ENCODE measurements at regions not wholly inside any gene's neighbourhood (a gene's known extent, or its start where the extent isn't known, plus 50 kb on each side); places are given as distances from the start of the nearest gene placed in this dataset.
"Not testable (repeated sequence)": the region's sequence is repeated elsewhere in the genome, so short reads cannot be mapped to it uniquely, and the experiment has no call there.

DNA sequence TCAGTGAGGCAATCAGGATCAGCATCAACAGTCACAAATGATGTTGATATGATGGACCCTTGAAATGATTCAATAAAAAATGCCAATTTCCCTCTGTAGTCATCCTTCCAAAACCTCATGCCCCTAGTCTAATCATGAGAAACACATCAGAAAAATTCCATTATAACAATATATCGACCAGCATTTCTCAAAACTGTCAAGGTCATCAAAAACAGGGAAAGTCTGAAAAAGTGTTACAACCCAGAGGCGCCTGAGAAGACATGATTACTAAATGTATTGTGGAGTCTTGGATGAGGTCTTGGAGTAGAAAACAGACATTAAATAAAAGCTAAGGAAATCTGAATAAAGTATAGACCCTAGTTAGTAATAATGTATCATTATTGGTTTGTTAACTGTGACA lies 133.8 kb downstream of the SLC35B3 start:
- H3K79me2 ChIP-seq (ENCODE audit: control insufficient read depth, low read length) = no peaks in the 10 kb centered on the region
- H3K27ac ChIP-seq (ENCODE audit: low read depth, low read length) = no peak overlapping the region
- no peak overlapping the region for H3K4me3 ChIP-seq (ENCODE audit: low read length)
- no peak overlapping the region for H3K4me2 ChIP-seq (ENCODE audit: low read length)
- H3K9me3 ChIP-seq (ENCODE audit: control insufficient read depth, insufficient read depth, low read length) = no peaks in the 10 kb centered on the region
- no peaks in the 10 kb centered on the region for H3F3A ChIP-seq (ENCODE audit: control insufficient read depth, insufficient read depth)
- no peaks in the 10 kb centered on the region for H4K20me1 ChIP-seq (ENCODE audit: control insufficient read depth, insufficient read depth, low read depth, low read length)
- no peaks in the 10 kb centered on the region for H3K4me1 ChIP-seq (ENCODE audit: control insufficient read depth, low read length)
- H3K27me3 ChIP-seq (ENCODE audit: control insufficient read depth, low read length) = no peaks in the 10 kb centered on the region
- H3K36me3 ChIP-seq (ENCODE audit: control insufficient read depth, low read length) = no peaks in the 10 kb centered on the region
- no peaks in the 10 kb centered on the region for H3K9me2 ChIP-seq (replicated peaks; ENCODE audit: control insufficient read depth, low read length)
- TF ChIP-seq, protein P1, sequence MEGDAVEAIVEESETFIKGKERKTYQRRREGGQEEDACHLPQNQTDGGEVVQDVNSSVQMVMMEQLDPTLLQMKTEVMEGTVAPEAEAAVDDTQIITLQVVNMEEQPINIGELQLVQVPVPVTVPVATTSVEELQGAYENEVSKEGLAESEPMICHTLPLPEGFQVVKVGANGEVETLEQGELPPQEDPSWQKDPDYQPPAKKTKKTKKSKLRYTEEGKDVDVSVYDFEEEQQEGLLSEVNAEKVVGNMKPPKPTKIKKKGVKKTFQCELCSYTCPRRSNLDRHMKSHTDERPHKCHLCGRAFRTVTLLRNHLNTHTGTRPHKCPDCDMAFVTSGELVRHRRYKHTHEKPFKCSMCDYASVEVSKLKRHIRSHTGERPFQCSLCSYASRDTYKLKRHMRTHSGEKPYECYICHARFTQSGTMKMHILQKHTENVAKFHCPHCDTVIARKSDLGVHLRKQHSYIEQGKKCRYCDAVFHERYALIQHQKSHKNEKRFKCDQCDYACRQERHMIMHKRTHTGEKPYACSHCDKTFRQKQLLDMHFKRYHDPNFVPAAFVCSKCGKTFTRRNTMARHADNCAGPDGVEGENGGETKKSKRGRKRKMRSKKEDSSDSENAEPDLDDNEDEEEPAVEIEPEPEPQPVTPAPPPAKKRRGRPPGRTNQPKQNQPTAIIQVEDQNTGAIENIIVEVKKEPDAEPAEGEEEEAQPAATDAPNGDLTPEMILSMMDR (IDR thresholded peaks at IDR 0.05; ENCODE audit: low read depth, low read length, poor library complexity, severe bottlenecking) = no peak
- TF ChIP-seq EZH2phosphoT487 (IDR thresholded peaks at IDR 0.05; ENCODE audit: borderline replicate concordance, low read length) = no peak

DNA sequence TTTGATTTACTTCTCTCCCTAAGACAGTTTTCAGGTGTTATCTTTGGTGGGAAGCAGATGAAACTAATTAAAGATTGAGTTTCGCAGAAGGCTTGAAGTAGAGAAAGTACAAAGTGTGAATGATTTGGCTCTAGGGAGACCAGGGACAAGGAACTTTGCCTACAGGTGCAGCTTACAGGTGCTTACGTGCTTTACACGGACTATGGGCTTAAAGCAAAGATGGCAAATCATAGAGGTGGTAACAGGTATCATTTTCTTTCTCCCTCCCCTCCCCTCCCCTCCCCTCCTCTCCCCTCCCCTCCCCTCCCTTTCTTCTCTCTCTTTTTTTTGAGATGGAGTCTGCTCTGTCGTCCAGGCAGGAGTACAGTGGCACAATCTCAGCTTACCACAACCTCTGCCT lies 136.3 kb downstream of the SLC35B3 start:
- Histone ChIP-seq H3K9me3 (ENCODE audit: control insufficient read depth, insufficient read depth, low read length) (no peaks in the 10 kb centered on the region), H4K20me1 (ENCODE audit: control insufficient read depth, insufficient read depth, low read depth, low read length) (no peaks in the 10 kb centered on the region), H3K27ac (ENCODE audit: low read depth, low read length) (no peak overlapping the region), H3K4me2 (ENCODE audit: low read length) (no peak overlapping the region), H3K4me3 (ENCODE audit: low read length) (no peak overlapping the region), H3K36me3 (ENCODE audit: control insufficient read depth, low read length) (no peaks in the 10 kb centered on the region), H3K9me2 (replicated peaks; ENCODE audit: control insufficient read depth, low read length) (no peaks in the 10 kb centered on the region), H3K27me3 (ENCODE audit: control insufficient read depth, low read length) (no peaks in the 10 kb centered on the region), H3F3A (ENCODE audit: control insufficient read depth, insufficient read depth) (no peaks in the 10 kb centered on the region), H3K79me2 (ENCODE audit: control insufficient read depth, low read length) (no peaks in the 10 kb centered on the region), H3K4me1 (ENCODE audit: control insufficient read depth, low read length) (no peaks in the 10 kb centered on the region)
- TF ChIP-seq EZH2phosphoT487 (IDR thresholded peaks at IDR 0.05; ENCODE audit: borderline replicate concordance, low read length) = no peak
- TF ChIP-seq, protein P1 (IDR thresholded peaks at IDR 0.05; ENCODE audit: low read depth, low read length, poor library complexity, severe bottlenecking) = no peak

DNA sequence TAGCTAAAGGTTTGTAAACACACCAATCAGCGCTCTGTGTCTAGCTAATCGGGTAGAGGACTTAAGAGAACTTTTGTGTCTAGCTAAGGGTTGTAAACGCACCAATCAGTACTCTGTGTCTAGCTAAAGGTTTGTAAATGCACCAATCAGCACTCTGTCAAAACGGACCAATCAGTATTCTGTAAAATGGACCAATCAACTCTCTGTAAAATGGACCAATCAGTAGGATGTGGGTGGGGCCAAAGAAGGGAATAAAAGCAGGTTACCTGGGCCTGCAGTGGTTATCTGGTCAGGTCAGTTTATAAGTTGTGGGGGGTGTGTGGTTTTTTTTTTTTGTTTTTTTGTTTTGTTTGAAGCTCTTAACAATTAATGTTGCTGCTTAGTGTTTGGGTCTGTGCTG lies 152.4 kb downstream of the SLC35B3 start:
- not testable (repeated sequence) for H4K20me1 ChIP-seq (ENCODE audit: control insufficient read depth, insufficient read depth, low read depth, low read length); H3K27ac ChIP-seq (ENCODE audit: low read depth, low read length); H3K36me3 ChIP-seq (ENCODE audit: control insufficient read depth, low read length); H3F3A ChIP-seq (ENCODE audit: control insufficient read depth, insufficient read depth); H3K27me3 ChIP-seq (ENCODE audit: control insufficient read depth, low read length); H3K4me2 ChIP-seq (ENCODE audit: low read length); H3K9me2 ChIP-seq (replicated peaks; ENCODE audit: control insufficient read depth, low read length); H3K4me1 ChIP-seq (ENCODE audit: control insufficient read depth, low read length); H3K4me3 ChIP-seq (ENCODE audit: low read length); H3K79me2 ChIP-seq (ENCODE audit: control insufficient read depth, low read length); H3K9me3 ChIP-seq (ENCODE audit: control insufficient read depth, insufficient read depth, low read length)

DNA sequence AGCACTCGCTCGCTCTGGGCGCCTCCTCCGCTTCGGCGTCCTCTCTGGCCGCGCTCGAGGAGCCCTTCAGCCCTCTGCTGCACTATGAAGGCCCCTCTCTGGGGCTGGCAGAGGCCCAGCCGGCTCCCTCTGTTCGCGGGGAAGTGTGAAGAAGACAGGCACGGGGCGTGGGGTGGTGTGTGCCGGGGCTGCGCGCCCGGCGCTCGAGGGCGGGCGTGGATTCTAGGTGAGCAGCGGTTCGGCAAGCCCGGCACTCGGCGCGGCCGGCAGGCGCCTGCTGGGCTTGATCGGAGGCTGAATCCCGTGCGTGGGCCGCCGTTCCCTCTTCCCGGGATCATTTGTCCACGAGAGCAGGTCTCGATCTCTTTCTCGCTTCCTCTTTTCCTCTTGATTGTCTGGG lies 153.0 kb downstream of the SLC35B3 start:
- no peak overlapping the region for H3K4me2 ChIP-seq (ENCODE audit: low read length)
- no peaks in the 10 kb centered on the region; the same call in 1 of the 2 replicates for H3K9me3 ChIP-seq (ENCODE audit: control insufficient read depth, insufficient read depth, low read length)
- H3K27me3 ChIP-seq (ENCODE audit: control insufficient read depth, low read length) = no peaks in the 10 kb centered on the region

More for the DNA sequence above, 153.0 kb downstream of the SLC35B3 start:
- Histone ChIP-seq H3K79me2 (ENCODE audit: control insufficient read depth, low read length) (no peaks in the 10 kb centered on the region), H3K36me3 (ENCODE audit: control insufficient read depth, low read length) (no peaks in the 10 kb centered on the region), H3F3A (ENCODE audit: control insufficient read depth, insufficient read depth) (no peaks in the 10 kb centered on the region), H3K4me3 (ENCODE audit: low read length) (no peak overlapping the region), H3K4me1 (ENCODE audit: control insufficient read depth, low read length) (no peaks in the 10 kb centered on the region), H3K27ac (ENCODE audit: low read depth, low read length) (no peak overlapping the region), H3K9me2 (replicated peaks; ENCODE audit: control insufficient read depth, low read length) (no peaks in the 10 kb centered on the region), H4K20me1 (ENCODE audit: control insufficient read depth, insufficient read depth, low read depth, low read length) (no peaks in the 10 kb centered on the region)
- no peak for TF ChIP-seq EZH2phosphoT487 (IDR thresholded peaks at IDR 0.05; ENCODE audit: borderline replicate concordance, low read length)
- TF ChIP-seq, protein P1 (IDR thresholded peaks at IDR 0.05; ENCODE audit: low read depth, low read length, poor library complexity, severe bottlenecking) = no peak

All from DOHH2 (cell line).